Pancreas (tissue), 10 donors: ENCODE measurements at regions not wholly inside any gene's neighbourhood (a gene's known extent, or its start where the extent isn't known, plus 50 kb on each side); places are given as distances from the start of the nearest gene placed in this dataset.

ENCODE experiments used
- ATAC-seq, 4 donors: fragments of 200-7000 bp; cut with Tn5 transposase; one replicate each; pipeline versions ENCODE4 v1.8.0 to v1.9.1; 2020; ENCODE audit warnings: mild to moderate bottlenecking in 4 of 4, moderate library complexity in 4 of 4
- DNase-seq, 6 donors: peaks; one replicate each; pipeline ENCODE4 v3.0.0-alpha.2; 2020
- FAIRE-seq: peaks from 2 replicates; lab custom pipeline; 2012; peaks lifted over from hg19 to GRCh38; lab: Jason Lieb, UNC
- H3K27ac ChIP-seq, 4 donors: fragments of 200-600 bp; sonication (generic); 1 replicate in 3 of 4; 2 replicates in 1 of 4; pipeline versions ENCODE4 v1.5.0 to v1.8.0; 2020
- H3K27me3 ChIP-seq, 4 donors: fragments of 200-600 bp; one replicate each; pipeline ENCODE4 v1.8.0; 2021
- H3K36me3 ChIP-seq, 3 donors: fragments of 200-600 bp; sonication (generic) in 1 of 3; one replicate each; pipeline versions ENCODE4 v1.5.0 to v1.8.0; 2020 to 2021
- H3K4me1 ChIP-seq, 3 donors: fragments of 200-600 bp; one replicate each; pipeline ENCODE4 v1.8.0; 2021
- H3K4me3 ChIP-seq, 4 donors: fragments of 200-600 bp; sonication (generic) in 2 of 4; one replicate each; pipeline versions ENCODE4 v1.5.0 to v1.8.0; 2020 to 2021
- H3K9me3 ChIP-seq, 4 donors: fragments of 200-600 bp; one replicate each; pipeline ENCODE4 v1.8.0; 2021
- CTCF ChIP-seq, 4 donors: fragments of 200-600 bp; sonication (generic) in 3 of 4; IDR thresholded peaks; one replicate each; pipeline versions ENCODE4 v1.5.0 to v1.8.0; 2021; ENCODE audit warnings: antibody characterized with exemption in 4 of 4
- WGBS, 2 donors: extraction: QIAGEN DNeasy Blood & Tissue Kit; methylation state at CpG; one replicate each; pipeline ENCODE4 v1.1.7; 2013; 5-methylcytosine and 5-hydroxymethylcytosine counted together
- intact Hi-C, 3 donors: fragments of 100-400 bp; cut with DNase I; formaldehyde crosslinking; loops; one replicate each; pipeline versions ENCODE4 v1.11.1 to v1.14.2; 2022
- donor health status: healthy with polysubstance abuse.
- donor health status: DM: no; HTN: no; CAD: no; lungs with moderate emphysema.
- donor health status: DM: no; HTN: no; CAD: no.
- donor health status: control.
- donor health status: control.
- donor health status: Bipolar disorder and iron deficiency.
- donor health status: DM: yes; HTN: yes; CAD: no.
- donor health status: DM: no; HTN: no; CAD: no.
- donor health status: DM: no; HTN: no; CAD: no.
- donor health status: DM: yes; HTN: yes; CAD: no.

GRCh38 chr5:53777864-53778618, 217.6 kb downstream of the NDUFS4 start:
- no peak for ATAC-seq
- H3K36me3 ChIP-seq: no peaks in the 10 kb centered on the region
- H3K9me3 ChIP-seq: no peaks in the 10 kb centered on the region
- H3K4me3 ChIP-seq: no peak overlapping the region
- no peaks in the 10 kb centered on the region for H3K4me1 ChIP-seq
- 53 to 56% methylated on average over 5 of the region's 5 CpGs for WGBS, 2 donors
- FAIRE-seq: no peak
- H3K27me3 ChIP-seq: no peaks in the 10 kb centered on the region
- H3K27ac ChIP-seq: no peak overlapping the region
- intact Hi-C loops: no loop called here
- no peak for DNase-seq
- no peak for TF ChIP-seq CTCF (IDR thresholded peaks at IDR 0.05)

- Histone ChIP-seq H3K27me3 (no peaks in the 10 kb centered on the region), H3K27ac (peak overlapping the region in 1 of 4 donors; percentile 8), H3K9me3 (no peaks in the 10 kb centered on the region), H3K4me3 (no peak overlapping the region), H3K36me3 (no peaks in the 10 kb centered on the region), H3K4me1 (no peaks in the 10 kb centered on the region)
- intact Hi-C loops: no loop called here
- peak in 1 of 4 donors; percentile 34 for ATAC-seq
- no peak for FAIRE-seq
- WGBS, 2 donors: 32 to 35% methylated on average over 4 of the region's 4 CpGs
- no peak for DNase-seq
- TF ChIP-seq CTCF (IDR thresholded peaks at IDR 0.05): no peak
Observed at GRCh38 chr5:53779541-53779981, 219.1 kb downstream of the NDUFS4 start.

- H3K27me3 ChIP-seq: no peaks in the 10 kb centered on the region
- FAIRE-seq: no peak
Observed at GRCh38 chr5:53782620-53783019, 222.2 kb downstream of the NDUFS4 start.

GRCh38 chr5:53783624-53784228, 223.3 kb downstream of the NDUFS4 start:
- FAIRE-seq: no peak
- H3K4me1 ChIP-seq: no peaks in the 10 kb centered on the region
- ATAC-seq: no peak
- TF ChIP-seq CTCF (IDR thresholded peaks at IDR 0.05): no peak
- no peak for DNase-seq
- no peaks in the 10 kb centered on the region for H3K27me3 ChIP-seq
- H3K27ac ChIP-seq: no peak overlapping the region
- no peaks in the 10 kb centered on the region for H3K9me3 ChIP-seq
- H3K36me3 ChIP-seq: no peaks in the 10 kb centered on the region
- intact Hi-C loops: no loop called here
- H3K4me3 ChIP-seq: no peak overlapping the region
- WGBS, 2 donors: 47 to 51% methylated on average over 11 of the region's 11 CpGs

More at GRCh38 chr5:53782620-53783019, 222.2 kb downstream of the NDUFS4 start:
- WGBS, 2 donors: 62 to 69% methylated on average over 4 of the region's 4 CpGs
- no peak overlapping the region for H3K4me3 ChIP-seq
- H3K4me1 ChIP-seq: no peaks in the 10 kb centered on the region
- no peak for DNase-seq
- H3K27ac ChIP-seq: no peak overlapping the region
- no peaks in the 10 kb centered on the region for H3K9me3 ChIP-seq
- TF ChIP-seq CTCF (IDR thresholded peaks at IDR 0.05): no peak
- ATAC-seq: no peak
- intact Hi-C loops: no loop called here
- H3K36me3 ChIP-seq: no peaks in the 10 kb centered on the region

GRCh38 chr5:53784596-53784995, 224.2 kb downstream of the NDUFS4 start:
- FAIRE-seq (no peak), DNase-seq (no peak), ATAC-seq (no peak)
- no peak for TF ChIP-seq CTCF (IDR thresholded peaks at IDR 0.05)
- H3K27ac ChIP-seq: no peak overlapping the region
- no peaks in the 10 kb centered on the region for H3K9me3 ChIP-seq
- no peak overlapping the region for H3K4me3 ChIP-seq
- intact Hi-C loops: no loop called here
- H3K27me3 ChIP-seq: no peaks in the 10 kb centered on the region
- H3K36me3 ChIP-seq: no peaks in the 10 kb centered on the region
- 27 to 29% methylated on average over 6 of the region's 6 CpGs for WGBS, 2 donors
- H3K4me1 ChIP-seq: no peaks in the 10 kb centered on the region
